IMR-90 (cell line): ENCODE measurements at regions not wholly inside any gene's neighbourhood (a gene's known extent, or its start where the extent isn't known, plus 50 kb on each side); places are given as distances from the start of the nearest gene placed in this dataset.

ENCODE experiments used
- ATAC-seq: fragments of 200-7000 bp; cut with Tn5 transposase; 2 replicates; pipeline ENCODE4 v1.9.1; 2020; ENCODE audit warnings: low read depth, mild to moderate bottlenecking, moderate library complexity
- BruUV-seq: library from RNA; stranded (reverse); fragments of 400-500 nt; replicated peaks from 2 replicates; lab custom pipeline; 2021; lab: Mats Ljungman, UMichigan
- CTCF ChIA-PET: fragments of 300-600 bp; formaldehyde crosslinking; extraction: SDS; loops from one replicate; lab custom pipeline; 2021; ENCODE audit warnings: antibody characterized with exemption; lab: Yijun Ruan, JAX
- POLR2A ChIA-PET: fragments of 300-600 bp; sonication (Branson Sonifier 250); formaldehyde crosslinking; loops from one replicate; lab custom pipeline; 2022; ENCODE audit warnings: antibody characterized with exemption; ENCODE audit not compliant: unreplicated experiment; lab: Charles Lee
- DNase-seq: peaks from one replicate; pipeline ENCODE4 v3.0.0; 2013
- H2AFZ ChIP-seq: replicated peaks from 2 replicates; pipeline ENCODE3; 2013; ENCODE audit warnings: low read length, mild to moderate bottlenecking; ENCODE audit not compliant: poor library complexity
- H2AK5ac ChIP-seq: 2 replicates; pipeline ENCODE4 v1.6.1; 2013; ENCODE audit warnings: low read depth, low read length, inconsistent platforms
- H2AK9ac ChIP-seq: replicated peaks from 2 replicates; pipeline ENCODE3; 2013; ENCODE audit warnings: mild to moderate bottlenecking, low read depth, low read length, moderate library complexity; ENCODE audit not compliant: poor library complexity
- H2BK120ac ChIP-seq: 2 replicates; pipeline ENCODE4 v1.6.1; 2013; ENCODE audit warnings: low read depth, low read length, inconsistent platforms
- H2BK15ac ChIP-seq: 3 replicates; pipeline ENCODE4 v1.6.1; 2013; ENCODE audit warnings: low read depth, low read length, inconsistent platforms
- H2BK20ac ChIP-seq: 2 replicates; pipeline ENCODE4 v1.6.1; 2013; ENCODE audit warnings: low read depth, mild to moderate bottlenecking, inconsistent platforms, low read length, moderate library complexity
- H2BK5ac ChIP-seq: 2 replicates; pipeline ENCODE4 v1.6.1; 2013; ENCODE audit warnings: mild to moderate bottlenecking, low read depth, low read length, inconsistent platforms; ENCODE audit not compliant: poor library complexity, severe bottlenecking
- H3K14ac ChIP-seq: replicated peaks from 2 replicates; pipeline ENCODE4 v1.6.1; 2013; ENCODE audit warnings: low read depth, low read length, inconsistent platforms
- H3K18ac ChIP-seq: 2 replicates; pipeline ENCODE4 v1.6.1; 2013; ENCODE audit warnings: low read depth, low read length, control low read depth
- H3K23ac ChIP-seq: 2 replicates; pipeline ENCODE4 v1.6.1; 2013; ENCODE audit warnings: low read depth, low read length, inconsistent platforms
- H3K27ac ChIP-seq: 2 replicates; pipeline ENCODE4 v1.5.1; 2013; ENCODE audit warnings: mild to moderate bottlenecking, control low read depth, low read length; ENCODE audit not compliant: insufficient read depth
- H3K27me3 ChIP-seq: 2 replicates; pipeline ENCODE4 v1.6.1; 2013; ENCODE audit warnings: low read length; ENCODE audit not compliant: control insufficient read depth, insufficient read depth
- H3K36me3 ChIP-seq: 2 replicates; pipeline ENCODE4 v1.6.1; 2013; ENCODE audit warnings: low read length, mixed read lengths; ENCODE audit not compliant: control insufficient read depth, insufficient read depth
- H3K4ac ChIP-seq: 2 replicates; pipeline ENCODE4 v1.6.1; 2013; ENCODE audit warnings: low read depth, low read length, inconsistent platforms
- H3K4me1 ChIP-seq: 2 replicates; pipeline ENCODE4 v1.6.1; 2013; ENCODE audit warnings: low read length, mixed read lengths; ENCODE audit not compliant: control insufficient read depth, insufficient read depth
- H3K4me2 ChIP-seq: 2 replicates; pipeline ENCODE4 v1.6.1; 2013; ENCODE audit warnings: low read depth, mild to moderate bottlenecking, control low read depth, low read length, moderate library complexity
- H3K4me3 ChIP-seq: 2 replicates; pipeline ENCODE4 v1.5.1; 2013; ENCODE audit warnings: low read depth, mild to moderate bottlenecking, control low read depth, low read length, moderate library complexity; ENCODE audit not compliant: insufficient read depth
- H3K56ac ChIP-seq: 2 replicates; pipeline ENCODE4 v1.6.1; 2013; ENCODE audit warnings: low read length, inconsistent platforms; ENCODE audit not compliant: insufficient read depth; ENCODE audit errors: extremely low read depth
- H3K79me1 ChIP-seq, 2 experiments: 2 replicates each; pipeline ENCODE4 v1.6.1; 2013; ENCODE audit warnings: low read length in 2 of 2, inconsistent platforms in 1 of 2, low read depth in 1 of 2
- H3K9ac ChIP-seq: 2 replicates; pipeline ENCODE4 v1.6.1; 2013; ENCODE audit warnings: low read depth, low read length, control low read depth
- H3K9me1 ChIP-seq: 2 replicates; pipeline ENCODE4 v1.6.1; 2013; ENCODE audit warnings: low read length, inconsistent platforms; ENCODE audit not compliant: insufficient read depth
- H3K9me3 ChIP-seq: 2 replicates; pipeline ENCODE4 v1.6.1; 2013; ENCODE audit warnings: low read length; ENCODE audit not compliant: control insufficient read depth, insufficient read depth
- H4K20me1 ChIP-seq: 2 replicates; pipeline ENCODE4 v1.6.1; 2013; ENCODE audit warnings: low read length, inconsistent platforms; ENCODE audit not compliant: insufficient read depth
- H4K5ac ChIP-seq: 2 replicates; pipeline ENCODE4 v1.6.1; 2013; ENCODE audit warnings: mild to moderate bottlenecking, low read depth, low read length, control low read depth
- H4K8ac ChIP-seq, 2 experiments: 2 replicates each; pipeline ENCODE4 v1.6.1; 2013; ENCODE audit warnings: low read depth in 2 of 2, low read length in 2 of 2, control low read depth in 1 of 2, inconsistent platforms in 1 of 2
- H4K91ac ChIP-seq: 2 replicates; pipeline ENCODE4 v1.6.1; 2013; ENCODE audit warnings: low read depth, low read length, inconsistent platforms; ENCODE audit not compliant: insufficient read depth
- BHLHE40 ChIP-seq: fragments of 150-350 bp; IDR thresholded peaks from 2 replicates; pipeline ENCODE4 v1.6.1; 2016; ENCODE audit warnings: mild to moderate bottlenecking, low read depth, low read length
- CEBPB ChIP-seq: IDR thresholded peaks from 2 replicates; pipeline ENCODE4 v1.6.1; 2012; ENCODE audit warnings: low read depth, low read length, improper control_type of control experiment
- CHD1 ChIP-seq: IDR thresholded peaks from 2 replicates; pipeline ENCODE4 v1.6.1; 2012; ENCODE audit warnings: low read depth, low read length, improper control_type of control experiment
- CTCF ChIP-seq: conservative IDR thresholded peaks from 2 replicates; pipeline ENCODE4 v1.5.1; 2012; ENCODE audit warnings: mild to moderate bottlenecking, low read depth, low read length, improper control_type of control experiment
- ELK1 ChIP-seq: fragments of 150-350 bp; IDR thresholded peaks from 2 replicates; pipeline ENCODE4 v1.6.1; 2016; ENCODE audit warnings: low read depth, mild to moderate bottlenecking, low read length, moderate library complexity, borderline replicate concordance
- FOS ChIP-seq: fragments of 150-350 bp; IDR thresholded peaks from 2 replicates; pipeline ENCODE4 v1.6.1; 2016; ENCODE audit warnings: low read depth, low read length
- MAFK ChIP-seq: IDR thresholded peaks from 2 replicates; pipeline ENCODE4 v1.6.1; 2012; ENCODE audit warnings: low read depth, low read length, improper control_type of control experiment
- MAZ ChIP-seq: IDR thresholded peaks from 2 replicates; pipeline ENCODE4 v1.6.1; 2012; ENCODE audit warnings: low read depth, mild to moderate bottlenecking, low read length, improper control_type of control experiment, moderate library complexity, borderline replicate concordance
- MXI1 ChIP-seq: IDR thresholded peaks from 2 replicates; pipeline ENCODE4 v1.6.1; 2012; ENCODE audit warnings: low read depth, mild to moderate bottlenecking, low read length, moderate library complexity, borderline replicate concordance
- NFE2L2 ChIP-seq: fragments of 150-350 bp; IDR thresholded peaks from 2 replicates; pipeline ENCODE4 v1.6.1; 2016; ENCODE audit warnings: low read depth, mild to moderate bottlenecking, low read length
- POLR2A ChIP-seq: IDR thresholded peaks from 2 replicates; pipeline ENCODE4 v1.6.1; 2012; ENCODE audit warnings: mild to moderate bottlenecking, low read depth, low read length
- RAD21 ChIP-seq: IDR thresholded peaks from 2 replicates; pipeline ENCODE4 v1.6.1; 2012; ENCODE audit warnings: low read length, improper control_type of control experiment
- RFX5 ChIP-seq: IDR thresholded peaks from 2 replicates; pipeline ENCODE4 v1.8.0; 2012; ENCODE audit warnings: low read depth, mild to moderate bottlenecking, low read length, moderate library complexity
- USF2 ChIP-seq: fragments of 150-350 bp; IDR thresholded peaks from 2 replicates; pipeline ENCODE4 v1.6.1; 2017; ENCODE audit warnings: mild to moderate bottlenecking, antibody characterized with exemption, low read length, low read depth
- WGBS, 2 experiments: methylation state at CpG; one replicate each; pipeline versions ENCODE4 v1.1.5 to v1.1.7; 2013; ENCODE audit warnings: missing lambda C conversion rate in 2 of 2; ENCODE audit not compliant: insufficient read length in 1 of 2; ENCODE audit errors: extremely low coverage in 2 of 2; 5-methylcytosine and 5-hydroxymethylcytosine counted together
- dilution Hi-C: fragments of 300-500 bp; cut with HindIII; formaldehyde crosslinking; loops from one replicate; pipeline ENCODE4 v1.14.3; 2018; ENCODE audit warnings: low sequenced_read_pairs; ENCODE audit not compliant: unreplicated experiment
- in situ Hi-C: fragments of 300-500 bp; cut with MboI; formaldehyde crosslinking; loops from 3 replicates; pipeline ENCODE4 v1.14.3; 2019; ENCODE audit warnings: low sequenced_read_pairs, inconsistent platforms, mixed read lengths
- intact Hi-C: fragments of 100-400 bp; cut with micrococcal nuclease; formaldehyde crosslinking; loops from 2 replicates; pipeline ENCODE4 v1.10.0; 2022

GRCh38 chr12:65672441-65672840, 151.8 kb upstream of the HMGA2 start:
- POLR2A ChIA-PET: no interaction called here
- Histone ChIP-seq H4K8ac (peak overlapping the region; percentile 58 to 61; a peak in 3 of 4 replicates), H2BK5ac (peak overlapping the region; percentile 66), H3K36me3 (no peaks in the 10 kb centered on the region), H2BK20ac (peak overlapping the region; percentile 90; the same call in 1 of the 2 replicates), H2AFZ (peak overlapping the region; percentile 12), H3K79me1 (peaks cover 0 to 17% of the 10 kb centered on the region in 2 experiments; a peak in 3 of 4 replicates), H3K23ac (peak overlapping the region; percentile 23; the same call in 1 of the 2 replicates), H3K4me3 (no peak overlapping the region), H4K20me1 (no peaks in the 10 kb centered on the region), H3K18ac (peak overlapping the region; percentile 93), H2BK15ac (peak overlapping the region; percentile 66; the same call in 1 of the 3 replicates), H3K27me3 (no peaks in the 10 kb centered on the region), H2BK120ac (peak overlapping the region; percentile 85), H3K9ac (no peak overlapping the region), H4K5ac (peak overlapping the region; percentile 91; the same call in 1 of the 2 replicates), H3K14ac (peak overlapping the region; percentile 69), H3K9me1 (peaks cover 13% of the 10 kb centered on the region), H3K56ac (no peak overlapping the region), H3K4ac (peak overlapping the region; percentile 70), H3K4me1 (peaks cover 23% of the 10 kb centered on the region), H2AK5ac (peak overlapping the region; percentile 27), H3K4me2 (no peak overlapping the region), H3K27ac (peak overlapping the region; percentile 26; the same call in 1 of the 2 replicates), H3K9me3 (no peaks in the 10 kb centered on the region), H4K91ac (peak overlapping the region; percentile 64), H2AK9ac (peak overlapping the region; percentile 67)
- TF ChIP-seq RFX5: no peak
- no peak for TF ChIP-seq NFE2L2
- TF ChIP-seq FOS: no peak
- TF ChIP-seq RAD21: no peak
- no peak for TF ChIP-seq BHLHE40
- no peak for TF ChIP-seq CTCF
- TF ChIP-seq MAFK: no peak
- no peak for TF ChIP-seq ELK1
- TF ChIP-seq MXI1: no peak
- TF ChIP-seq USF2: no peak
- TF ChIP-seq CEBPB: no peak
- no peak for TF ChIP-seq CHD1
- TF ChIP-seq MAZ: no peak
- TF ChIP-seq POLR2A: no peak
- dilution Hi-C loops (no loop called here), intact Hi-C loops (loop anchor here (5.0 to 10.0 kb wide), 3 partner anchors 40 to 435 kb away; no protein-coding TSS in a partner anchor), in situ Hi-C loops (no loop called here)
- CTCF ChIA-PET: interaction anchor here (0.6 to 2.1 kb wide), 5 partner anchors 69 to 240 kb away, joined by 3 to 5 read pairs (median 3); no protein-coding TSS in a partner anchor
- BruUV-seq: no TSS peak
- ATAC-seq (no peak), DNase-seq (no peak)
- WGBS, 2 experiments: no CpG with 5 or more reads among the region's 4 CpGs
